ENCODE measurements at regions not wholly inside any gene's neighbourhood (a gene's known extent, or its start where the extent isn't known, plus 50 kb on each side); places are given as distances from the start of the nearest gene placed in this dataset.
"Not testable (repeated sequence)": the region's sequence is repeated elsewhere in the genome, so short reads cannot be mapped to it uniquely, and the experiment has no call there.

DNA sequence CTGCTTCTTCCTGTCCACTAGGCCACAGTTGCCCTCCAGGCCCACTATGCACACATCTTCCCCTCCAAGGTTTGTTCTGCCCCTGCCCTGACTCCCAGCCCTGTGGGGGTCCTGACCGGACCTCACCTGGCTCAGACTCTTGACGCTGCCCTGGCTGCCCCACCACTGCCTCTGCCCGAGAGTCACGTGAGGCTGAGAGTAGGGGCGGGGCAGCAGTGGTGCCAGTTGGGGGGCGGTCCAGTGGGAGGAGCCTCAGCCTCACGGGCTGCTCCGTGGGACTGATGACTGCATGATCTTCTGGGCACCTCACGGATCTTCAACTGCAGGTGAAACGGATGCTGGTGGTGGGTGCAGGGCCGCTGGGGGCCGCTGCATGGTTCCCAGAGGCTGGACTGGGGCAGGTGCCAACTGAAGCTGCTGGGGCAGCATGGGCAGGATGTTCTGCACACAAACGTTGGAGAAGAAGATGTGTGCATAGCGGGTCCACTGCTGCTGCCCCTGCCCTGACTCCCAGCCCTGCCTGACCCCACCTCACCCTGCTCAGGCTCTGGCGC lies 77.6 kb downstream of the HHIPL2 start:
- not testable (repeated sequence) for DNase-seq (ENCODE audit: low read depth, low spot score)

- DNase-seq (ENCODE audit: low read depth, low spot score), result no peak
Observed at GRCh38 chr1:222466150-222466865, 81.6 kb downstream of the HHIPL2 start.

DNA sequence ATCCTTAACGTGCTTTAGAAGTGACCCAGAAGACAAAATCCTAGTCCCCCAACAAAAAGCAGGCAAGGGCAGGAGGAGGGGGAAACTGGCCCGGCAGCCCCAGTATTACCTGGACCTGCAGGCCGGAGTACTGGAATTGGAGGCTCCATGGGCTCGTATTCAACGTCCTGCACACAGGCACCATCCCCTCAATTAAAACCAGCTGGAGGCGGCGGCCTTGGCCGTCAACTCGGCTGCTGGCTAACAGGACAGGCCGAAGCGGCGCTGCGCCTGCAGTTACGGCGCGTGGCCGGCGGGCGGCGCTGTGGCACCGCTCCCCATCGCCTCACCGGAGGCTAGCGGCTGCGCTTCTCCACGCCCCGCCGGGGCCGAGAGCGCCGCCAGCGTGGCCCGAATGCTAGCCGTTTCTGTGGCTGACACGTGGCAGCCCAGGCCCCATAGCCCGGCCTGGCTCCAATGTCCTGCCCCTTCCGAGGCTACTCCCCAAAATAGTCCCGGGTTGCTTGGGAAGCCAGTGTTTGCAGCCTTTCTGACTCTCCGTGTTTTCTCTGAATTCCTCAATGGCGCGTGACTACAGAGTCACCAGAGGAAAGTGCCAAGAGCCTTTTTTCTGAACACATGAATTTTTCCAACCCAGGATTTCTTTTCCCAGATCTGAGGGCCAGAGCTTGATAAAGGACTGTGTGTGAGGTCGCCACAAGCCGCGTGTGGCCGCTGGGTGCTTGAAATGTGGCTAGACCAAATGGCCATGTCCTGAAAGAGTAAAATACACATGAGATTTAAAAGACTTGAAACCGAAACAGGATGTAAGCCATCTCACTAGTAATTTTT lies 82.5 kb downstream of the HHIPL2 start:
- peak; percentile 75 for DNase-seq (ENCODE audit: low read depth, low spot score)

DNA sequence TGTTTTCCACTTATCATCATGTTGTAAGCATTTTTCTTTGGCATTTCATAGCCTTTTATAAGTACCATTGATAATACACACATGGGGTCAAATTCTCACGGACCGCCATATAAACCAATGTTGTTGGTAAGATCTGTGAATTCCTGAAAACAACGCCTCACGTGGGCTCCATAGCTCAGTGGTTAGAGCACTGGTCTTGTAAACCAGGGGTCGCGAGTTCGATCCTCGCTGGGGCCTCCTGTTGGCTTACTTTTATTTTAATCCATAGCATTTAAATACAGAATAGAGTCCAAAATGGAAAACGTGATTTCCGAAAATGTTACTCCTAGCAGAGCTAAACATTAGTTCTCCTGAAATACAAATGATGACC lies 83.1 kb downstream of the HHIPL2 start:
- peak; percentile 22 for DNase-seq (ENCODE audit: low read depth, low spot score)

- no peak for DNase-seq (ENCODE audit: low read depth, low spot score)
Observed at GRCh38 chr1:222463059-222463730, 84.7 kb downstream of the HHIPL2 start.

DNA sequence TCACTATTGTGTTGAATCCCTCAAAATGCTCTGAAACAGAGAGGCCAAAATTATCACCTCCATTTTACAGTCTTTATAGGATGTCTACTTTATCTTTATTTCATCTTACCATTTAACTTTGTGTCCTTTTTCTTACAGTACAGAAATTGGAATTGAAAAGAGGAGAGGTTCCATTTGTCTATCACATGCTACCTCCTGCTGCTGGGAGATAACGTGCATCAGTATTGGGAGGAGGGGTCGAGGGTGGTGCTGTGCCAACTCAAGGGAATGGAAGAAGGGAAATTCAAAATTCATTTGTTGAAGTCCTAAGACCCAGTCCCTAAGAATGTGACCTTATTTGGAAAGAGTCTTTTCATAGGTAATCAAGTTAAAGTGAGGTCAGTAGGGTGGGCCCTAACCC lies 85.3 kb downstream of the HHIPL2 start:
- no peak for DNase-seq (ENCODE audit: low read depth, low spot score)

GRCh38 chr1:222461941-222462340 lies 86.0 kb downstream of the HHIPL2 start:
- DNase-seq (ENCODE audit: low read depth, low spot score), result no peak

DNA sequence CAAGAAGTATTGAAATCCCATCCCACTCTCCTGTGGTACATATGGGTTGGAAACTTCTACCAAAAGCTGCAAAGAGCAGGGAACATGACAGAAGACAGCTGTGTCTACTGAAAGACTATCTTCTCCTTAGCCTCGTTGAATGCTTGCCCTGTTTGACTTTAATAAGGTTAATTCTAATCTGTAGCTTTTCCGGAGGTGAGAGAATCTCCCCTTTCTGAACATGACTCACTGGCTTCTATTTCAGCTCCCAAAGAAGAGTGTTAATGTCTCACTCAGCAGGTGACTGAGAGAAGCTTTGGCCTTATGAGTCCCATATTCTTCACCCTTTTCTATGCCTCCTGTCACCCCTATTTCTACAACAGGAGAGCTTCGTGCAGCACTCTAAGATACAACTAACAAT lies 88.3 kb downstream of the HHIPL2 start:
- DNase-seq (ENCODE audit: low read depth, low spot score), result no peak

- DNase-seq (ENCODE audit: low read depth, low spot score), result no peak
Observed at GRCh38 chr1:222457513-222457912, 90.4 kb downstream of the HHIPL2 start.

- no peak for DNase-seq (ENCODE audit: low read depth, low spot score)
Observed at GRCh38 chr1:222457084-222457483, 90.8 kb downstream of the HHIPL2 start.

DNA sequence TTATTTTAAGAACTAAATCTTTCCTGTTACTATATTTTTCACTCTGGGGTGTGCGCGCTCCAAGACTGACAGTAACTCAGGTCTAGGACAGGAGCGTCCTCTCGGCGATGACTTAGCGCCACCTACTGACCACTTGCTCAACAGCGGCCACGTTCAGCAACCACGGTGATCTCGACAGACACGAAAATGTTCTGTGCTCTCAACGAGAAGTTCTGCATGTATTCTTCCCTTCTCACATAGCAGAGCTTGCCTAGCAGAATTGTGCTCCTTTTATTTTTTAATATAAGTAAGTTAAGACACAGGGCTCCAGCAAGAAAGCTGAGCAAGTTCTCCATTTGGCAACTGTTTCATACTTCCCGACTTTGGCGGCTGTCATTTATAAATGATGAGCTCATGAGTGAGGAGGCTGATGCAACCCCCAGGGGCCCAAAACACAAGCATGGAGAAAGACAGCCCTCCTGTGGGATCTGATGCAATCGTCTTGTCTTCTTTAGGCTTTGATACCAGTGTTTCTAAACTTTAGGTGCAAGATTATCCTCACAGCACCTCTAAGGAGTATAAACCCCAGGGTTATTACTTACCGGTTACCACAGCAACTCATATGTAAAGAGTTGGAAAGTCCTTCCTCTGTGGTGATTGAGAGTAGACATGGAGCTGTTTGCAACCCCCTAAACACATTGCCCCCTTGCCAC lies 92.6 kb downstream of the HHIPL2 start:
- peak; percentile 24 for DNase-seq (ENCODE audit: low read depth, low spot score)

GRCh38 chr1:222454782-222455181 lies 93.1 kb downstream of the HHIPL2 start:
- DNase-seq (ENCODE audit: low read depth, low spot score), result no peak

DNA sequence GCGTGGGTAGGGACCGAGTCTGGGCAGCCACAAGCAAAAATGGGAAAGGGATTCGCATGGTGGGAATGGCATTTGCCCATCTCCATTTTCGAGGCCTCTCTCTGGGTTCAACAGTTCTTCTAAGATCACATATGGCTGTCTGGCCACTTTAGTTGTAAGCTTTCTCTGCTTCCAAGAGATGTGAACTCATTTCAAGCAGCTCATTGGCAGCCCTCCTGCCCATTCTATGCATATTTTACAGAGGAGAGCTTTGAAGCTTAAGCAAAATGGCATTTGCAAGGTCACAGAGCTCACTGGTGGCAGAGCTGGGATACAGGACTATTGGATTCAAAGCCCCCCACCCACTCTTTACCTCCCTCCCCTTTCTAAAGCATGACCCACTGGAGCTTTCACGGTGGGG lies 93.7 kb downstream of the HHIPL2 start:
- DNase-seq (ENCODE audit: low read depth, low spot score), result no peak

DNA sequence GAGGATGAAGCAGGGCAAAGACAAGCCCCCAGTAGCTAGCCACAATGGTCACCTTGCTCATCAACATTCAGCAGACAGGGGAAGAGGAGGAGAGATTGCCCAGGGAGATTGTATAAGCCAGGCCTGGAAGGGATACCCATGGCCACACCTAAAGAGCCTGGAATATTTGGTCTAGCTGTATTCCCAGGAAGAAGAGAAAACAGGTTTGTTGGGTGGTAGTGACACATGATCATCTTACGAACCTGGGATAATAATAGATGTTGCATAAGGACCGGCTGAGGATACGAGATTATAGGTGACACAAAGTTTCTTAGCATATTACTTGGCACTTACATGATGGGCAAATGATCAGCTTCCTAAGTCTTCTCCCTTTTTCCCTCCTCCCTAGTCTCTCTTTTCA lies 95.9 kb downstream of the HHIPL2 start:
- no peak for DNase-seq (ENCODE audit: low read depth, low spot score)

- no peak for DNase-seq (ENCODE audit: low read depth, low spot score)
Observed at GRCh38 chr1:222443566-222443965, 104.3 kb downstream of the HHIPL2 start.

GRCh38 chr1:222441066-222441465 lies 106.8 kb downstream of the HHIPL2 start:
- no peak for DNase-seq (ENCODE audit: low read depth, low spot score)

DNA sequence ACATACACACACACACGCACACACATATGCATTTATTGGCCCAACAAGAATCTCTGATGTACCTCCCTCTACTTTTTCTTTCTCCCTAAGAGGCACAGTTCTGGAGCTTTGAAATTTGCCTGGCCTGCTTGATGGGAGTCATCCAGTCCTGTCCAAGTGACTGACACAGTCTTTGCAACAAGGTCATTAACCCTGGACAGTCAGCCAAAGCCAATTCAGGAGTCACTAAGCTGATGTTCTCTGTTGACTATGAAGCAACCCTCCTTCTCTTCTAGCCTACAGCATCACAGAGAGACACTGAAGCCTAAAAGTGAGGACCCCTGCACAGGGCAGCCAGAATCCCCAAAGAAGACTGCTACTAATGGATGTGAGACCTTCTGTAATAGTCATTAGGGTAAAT lies 123.1 kb downstream of the HHIPL2 start:
- no peak for DNase-seq (ENCODE audit: low read depth, low spot score)

DNA sequence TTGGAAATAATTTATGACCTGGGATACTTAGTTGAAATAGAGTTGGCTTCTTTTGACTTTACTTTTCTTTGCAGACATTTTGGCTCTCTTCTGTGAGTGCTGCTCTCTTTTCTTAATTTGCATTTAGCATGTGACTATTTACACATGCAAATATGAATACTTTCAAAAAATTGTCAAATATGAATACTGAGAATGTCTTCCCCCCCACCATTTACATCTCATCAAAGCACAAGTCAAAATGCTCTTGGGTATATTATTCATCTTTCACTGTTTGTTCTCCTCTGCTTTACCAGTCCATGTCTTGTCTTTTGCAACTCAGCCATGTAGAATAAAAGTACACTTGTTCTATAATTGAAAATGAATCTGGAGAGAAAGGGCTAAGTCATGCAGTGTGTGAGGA lies 126.5 kb downstream of the HHIPL2 start:
- DNase-seq (ENCODE audit: low read depth, low spot score), result no peak

- DNase-seq (ENCODE audit: low read depth, low spot score), result no peak
Observed at GRCh38 chr1:222420633-222421032, 127.3 kb downstream of the HHIPL2 start.

DNA sequence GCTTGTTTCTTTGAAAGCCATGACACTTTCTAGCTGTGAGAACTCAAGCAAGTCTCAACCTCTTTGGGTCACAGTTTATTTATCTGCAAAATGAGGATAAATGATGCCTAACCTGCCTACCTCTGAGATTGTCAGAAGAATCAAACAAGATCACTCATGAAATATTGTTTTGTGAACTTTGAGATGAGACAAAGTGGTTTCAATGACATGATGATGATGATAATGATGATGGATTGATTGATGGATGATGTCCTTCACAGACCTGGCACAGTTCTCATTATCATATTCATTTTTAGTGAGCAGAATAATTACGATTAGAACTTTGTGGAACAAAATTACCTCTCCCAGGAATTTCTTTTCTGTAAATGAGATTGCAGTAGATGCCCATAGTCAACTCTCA lies 129.2 kb downstream of the HHIPL2 start:
- no peak for DNase-seq (ENCODE audit: low read depth, low spot score)

DNA sequence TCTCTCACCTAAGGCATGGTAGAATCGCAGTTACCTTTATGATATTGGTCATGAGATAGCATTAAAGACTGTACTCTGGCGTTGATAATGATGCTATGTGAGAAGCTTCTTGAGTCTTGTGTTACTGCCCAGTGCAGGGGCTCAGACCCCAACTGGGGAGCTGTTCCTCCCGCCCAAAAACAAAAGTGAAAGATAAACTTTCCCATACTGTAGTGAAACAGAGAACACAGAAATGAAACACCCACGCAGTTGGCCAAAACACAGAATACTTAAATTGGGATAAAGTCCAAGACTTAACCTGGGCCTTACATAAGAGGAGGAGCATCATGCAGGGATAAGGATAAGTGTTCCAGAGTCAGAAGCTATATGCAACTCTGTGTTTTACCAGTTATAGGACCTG lies 130.6 kb downstream of the HHIPL2 start:
- DNase-seq (ENCODE audit: low read depth, low spot score), result no peak
